Stomach (tissue), 4 donors: ENCODE measurements at regions not wholly inside any gene's neighbourhood (a gene's known extent, or its start where the extent isn't known, plus 50 kb on each side); places are given as distances from the start of the nearest gene placed in this dataset.

ENCODE experiments used
- POLR2A ChIP-seq, 4 donors: fragments of 450-650 bp; IDR thresholded peaks; one replicate each; pipeline ENCODE4 v1.6.1; 2016; ENCODE audit warnings: antibody characterized with exemption in 4 of 4, control low read depth in 2 of 4, mild to moderate bottlenecking in 1 of 4, moderate library complexity in 1 of 4
- TF ChIP-seq, protein P1 (sequence below), 7 experiments: fragments of 450-650 bp in 4 of 7; fragments of 200-600 bp in 3 of 7; sonication (generic) in 3 of 7; IDR thresholded peaks; one replicate each; pipeline ENCODE4 v1.5.1; 2016 to 2019; ENCODE audit warnings: antibody characterized with exemption in 7 of 7, control low read depth in 2 of 7, mild to moderate bottlenecking in 1 of 7

GRCh38 chr5:68911840-68912690 is 181.7 kb upstream of the SLC30A5 start:
- TF ChIP-seq POLR2A (IDR thresholded peaks at IDR 0.05), result no peak
- TF ChIP-seq, protein P1, sequence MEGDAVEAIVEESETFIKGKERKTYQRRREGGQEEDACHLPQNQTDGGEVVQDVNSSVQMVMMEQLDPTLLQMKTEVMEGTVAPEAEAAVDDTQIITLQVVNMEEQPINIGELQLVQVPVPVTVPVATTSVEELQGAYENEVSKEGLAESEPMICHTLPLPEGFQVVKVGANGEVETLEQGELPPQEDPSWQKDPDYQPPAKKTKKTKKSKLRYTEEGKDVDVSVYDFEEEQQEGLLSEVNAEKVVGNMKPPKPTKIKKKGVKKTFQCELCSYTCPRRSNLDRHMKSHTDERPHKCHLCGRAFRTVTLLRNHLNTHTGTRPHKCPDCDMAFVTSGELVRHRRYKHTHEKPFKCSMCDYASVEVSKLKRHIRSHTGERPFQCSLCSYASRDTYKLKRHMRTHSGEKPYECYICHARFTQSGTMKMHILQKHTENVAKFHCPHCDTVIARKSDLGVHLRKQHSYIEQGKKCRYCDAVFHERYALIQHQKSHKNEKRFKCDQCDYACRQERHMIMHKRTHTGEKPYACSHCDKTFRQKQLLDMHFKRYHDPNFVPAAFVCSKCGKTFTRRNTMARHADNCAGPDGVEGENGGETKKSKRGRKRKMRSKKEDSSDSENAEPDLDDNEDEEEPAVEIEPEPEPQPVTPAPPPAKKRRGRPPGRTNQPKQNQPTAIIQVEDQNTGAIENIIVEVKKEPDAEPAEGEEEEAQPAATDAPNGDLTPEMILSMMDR (IDR thresholded peaks at IDR 0.05), result no peak
